B cell (primary cell): ENCODE measurements at regions not wholly inside any gene's neighbourhood (a gene's known extent, or its start where the extent isn't known, plus 50 kb on each side); places are given as distances from the start of the nearest gene placed in this dataset.

Experiments
- ATAC-seq: fragments of 200-7000 bp; cut with Tn5 transposase; one replicate; pipeline ENCODE4 v1.10.0; 2021; ENCODE audit warnings: low read depth, mild to moderate bottlenecking, moderate number of reproducible peaks, moderate library complexity
- CTCF ChIA-PET: fragments of 350-600 bp; sonication (Branson Sonifier 250); formaldehyde crosslinking; loops from one replicate; lab custom pipeline; 2021; ENCODE audit warnings: antibody characterized with exemption, inconsistent platforms; lab: Charles Lee
- POLR2A ChIA-PET: fragments of 350-600 bp; sonication (Branson Sonifier 250); formaldehyde crosslinking; loops from one replicate; lab custom pipeline; 2021; ENCODE audit warnings: antibody characterized with exemption; lab: Charles Lee
- DNase-seq: peaks from one replicate; pipeline ENCODE4 v3.0.0; 2013
- H2AFZ ChIP-seq: 2 replicates; pipeline ENCODE4 v1.6.1; 2012; ENCODE audit warnings: mild to moderate bottlenecking, low read depth, low read length; ENCODE audit not compliant: insufficient read depth, poor library complexity, severe bottlenecking
- H3K27ac ChIP-seq, 2 donors: 1 replicate in 1 of 2; 2 replicates in 1 of 2; pipeline ENCODE4 v1.5.1; 2012 to 2013; ENCODE audit warnings: low read length in 2 of 2, mild to moderate bottlenecking in 2 of 2, moderate library complexity in 1 of 2
- H3K27me3 ChIP-seq, 4 experiments: fragments of 200-600 bp in 1 of 4; sonication (generic) in 1 of 4; replicated peaks in 1 of 4; 1 replicate in 2 of 4; 2 replicates in 2 of 4; pipeline versions ENCODE4 v1.6.1 to v1.7.0; 2013 to 2016; ENCODE audit warnings: low read length in 3 of 4, mild to moderate bottlenecking in 2 of 4, mixed read lengths in 1 of 4, moderate library complexity in 1 of 4; ENCODE audit not compliant: insufficient read depth in 4 of 4, control insufficient read depth in 3 of 4; ENCODE audit errors: control extremely low read depth in 1 of 4
- H3K36me3 ChIP-seq, 2 experiments: replicated peaks in 1 of 2; 1 replicate in 1 of 2; 2 replicates in 1 of 2; pipeline versions ENCODE4 v1.6.1 to v1.7.1; 2013; ENCODE audit warnings: low read length in 1 of 2; ENCODE audit not compliant: insufficient read depth in 2 of 2, control insufficient read depth in 1 of 2; ENCODE audit errors: control extremely low read depth in 1 of 2, extremely low read depth in 1 of 2
- H3K4me1 ChIP-seq, 2 donors: fragments of 200-600 bp in 1 of 2; sonication (generic) in 1 of 2; 1 replicate in 1 of 2; 2 replicates in 1 of 2; pipeline versions ENCODE4 v1.5.1 to v1.6.1; 2013 to 2017; ENCODE audit warnings: low read length in 2 of 2; ENCODE audit not compliant: control insufficient read depth in 2 of 2, insufficient read depth in 2 of 2
- H3K4me2 ChIP-seq: replicated peaks from 2 replicates; pipeline ENCODE3; 2012; ENCODE audit warnings: mild to moderate bottlenecking, low read depth, low read length; ENCODE audit not compliant: poor library complexity, severe bottlenecking
- H3K4me3 ChIP-seq, 5 experiments: fragments of 200-600 bp in 1 of 5; sonication (generic) in 1 of 5; 1 replicate in 3 of 5; 2 replicates in 2 of 5; pipeline versions ENCODE4 v1.5.1 to v1.7.0; 2011 to 2016; ENCODE audit warnings: low read length in 4 of 5, mild to moderate bottlenecking in 4 of 5, low read depth in 2 of 5, control low read depth in 1 of 5, moderate library complexity in 1 of 5; ENCODE audit not compliant: insufficient read depth in 1 of 5; ENCODE audit errors: control extremely low read depth in 1 of 5, extremely low read depth in 1 of 5
- H3K79me2 ChIP-seq: fragments of 200-600 bp; sonication (generic); one replicate; pipeline ENCODE4 v1.6.0; 2016; ENCODE audit warnings: low read length; ENCODE audit not compliant: control insufficient read depth, insufficient read depth
- H3K9ac ChIP-seq: fragments of 200-600 bp; sonication (generic); 2 replicates; pipeline ENCODE4 v1.6.1; 2017; ENCODE audit warnings: mild to moderate bottlenecking, low read length, moderate library complexity
- H3K9me3 ChIP-seq, 3 donors: one replicate each; pipeline versions ENCODE4 v1.6.1 to v1.7.1; 2013; ENCODE audit warnings: low read length in 2 of 3; ENCODE audit not compliant: control insufficient read depth in 2 of 3, insufficient read depth in 1 of 3; ENCODE audit errors: control extremely low read depth in 1 of 3
- H4K20me1 ChIP-seq: 2 replicates; pipeline ENCODE4 v1.6.0; 2012; ENCODE audit warnings: mild to moderate bottlenecking, low read length; ENCODE audit not compliant: insufficient read depth, control insufficient read depth, poor library complexity, severe bottlenecking
- H3K27ac Mint-ChIP-seq: one replicate; pipeline ENCODE4 v1.8.0; 2021; ENCODE audit warnings: mixed read lengths
- H3K27me3 Mint-ChIP-seq: one replicate; pipeline ENCODE4 v1.8.0; 2021; ENCODE audit warnings: mixed read lengths
- H3K4me1 Mint-ChIP-seq: one replicate; pipeline ENCODE4 v1.8.0; 2021; ENCODE audit warnings: mixed read lengths
- H3K4me3 Mint-ChIP-seq: one replicate; pipeline ENCODE4 v1.8.0; 2021; ENCODE audit warnings: mixed read lengths
- H3K9me3 Mint-ChIP-seq: one replicate; pipeline ENCODE4 v1.8.0; 2022; ENCODE audit warnings: mixed read lengths; ENCODE audit not compliant: insufficient read depth
- EZH2 ChIP-seq: IDR thresholded peaks from 2 replicates; pipeline ENCODE4 v1.6.1; 2012; ENCODE audit warnings: borderline replicate concordance, low read depth, mild to moderate bottlenecking, moderate library complexity, low read length; ENCODE audit not compliant: insufficient read depth, poor library complexity, severe bottlenecking
- WGBS: methylation state at CpG from one replicate; pipeline ENCODE4 v1.1.5; 2013; ENCODE audit warnings: missing lambda C conversion rate; ENCODE audit not compliant: insufficient coverage; 5-methylcytosine and 5-hydroxymethylcytosine counted together
- intact Hi-C: fragments of 100-400 bp; cut with micrococcal nuclease; formaldehyde crosslinking; loops from one replicate; pipeline ENCODE4 v1.10.0; 2022
- TF ChIP-seq, protein P1 (sequence below): fragments of 200-600 bp; IDR thresholded peaks from one replicate; pipeline ENCODE4 v1.8.0; 2022; ENCODE audit warnings: antibody characterized with exemption, mild to moderate bottlenecking

DNA sequence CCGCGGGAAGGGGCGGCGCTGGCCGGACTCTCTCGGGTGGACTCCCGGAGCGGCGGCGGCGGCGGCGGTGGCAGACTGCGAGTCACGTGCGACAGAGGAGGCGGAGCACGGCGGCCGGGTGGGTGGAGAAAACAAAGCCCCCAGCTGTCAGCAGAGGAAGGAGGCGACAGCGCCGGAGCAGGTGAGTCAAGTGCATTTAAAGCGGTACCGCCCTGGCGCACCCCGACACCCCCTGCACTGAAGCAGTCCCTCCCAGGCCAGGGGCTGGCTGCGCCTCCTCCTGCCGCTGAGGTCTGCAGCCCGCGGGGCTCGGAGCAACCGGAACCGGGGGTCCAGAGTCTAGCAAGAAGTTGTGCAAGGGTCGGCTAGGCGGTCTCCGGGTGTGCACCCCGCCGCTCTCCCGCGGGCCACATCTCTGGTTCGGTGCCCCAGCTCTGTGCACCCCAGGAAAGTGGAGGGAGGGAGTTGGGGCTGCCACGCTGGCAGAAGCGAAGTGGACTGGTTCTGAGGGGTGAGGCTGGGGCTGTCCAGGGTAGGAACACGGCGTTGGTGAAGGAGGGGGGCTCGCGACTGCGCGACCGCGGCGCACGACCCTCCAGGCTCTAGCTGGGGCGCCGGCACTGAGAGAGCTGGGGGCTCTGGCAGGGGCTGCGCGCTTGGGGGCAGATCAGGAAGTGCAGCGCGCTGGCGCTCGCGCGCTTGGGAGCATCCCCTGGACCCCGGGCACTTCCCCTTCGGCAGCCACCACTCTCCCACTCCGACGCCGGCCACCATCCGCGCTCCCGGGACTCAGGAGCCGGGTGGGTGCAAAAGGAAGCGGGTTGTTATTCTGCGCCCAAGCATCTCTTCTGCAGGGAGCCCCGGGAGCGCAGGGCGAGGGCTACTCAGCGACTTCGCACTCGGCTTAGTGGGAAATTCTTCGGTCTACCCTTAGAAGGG lies 64.0 kb upstream of the MAPRE2 start:
- H3K27ac ChIP-seq = peak overlapping the region in 1 of 2 donors; percentile 16
- H4K20me1 ChIP-seq = no peaks in the 10 kb centered on the region
- intact Hi-C loops = loop anchor here (2.0 to 10.0 kb wide), 3 partner anchors 65 to 1828 kb away; partner anchors contain the start of genes MAPRE2 and ZNF24
- CTCF ChIA-PET = no interaction called here
- under 1% methylated on average over 79 of the region's 82 CpGs for WGBS
- ATAC-seq (peak; percentile 79), DNase-seq (peak; percentile 83)
- Mint-ChIP-seq H3K9me3 (no peaks in the 10 kb centered on the region), H3K4me3 (peak overlapping the region; percentile 92), H3K4me1 (peaks cover 26% of the 10 kb centered on the region), H3K27me3 (peaks cover 26% of the 10 kb centered on the region), H3K27ac (no peak overlapping the region)
- peak overlapping the region; percentile 85 for H3K9ac ChIP-seq
- H3K9me3 ChIP-seq = peaks cover 0 to 3% (median 0%) of the 10 kb centered on the region in 3 donors
- peak overlapping the region; percentile 81 to 96 (median 89) for H3K4me3 ChIP-seq
- POLR2A ChIA-PET = no interaction called here
- TF ChIP-seq, protein P1, sequence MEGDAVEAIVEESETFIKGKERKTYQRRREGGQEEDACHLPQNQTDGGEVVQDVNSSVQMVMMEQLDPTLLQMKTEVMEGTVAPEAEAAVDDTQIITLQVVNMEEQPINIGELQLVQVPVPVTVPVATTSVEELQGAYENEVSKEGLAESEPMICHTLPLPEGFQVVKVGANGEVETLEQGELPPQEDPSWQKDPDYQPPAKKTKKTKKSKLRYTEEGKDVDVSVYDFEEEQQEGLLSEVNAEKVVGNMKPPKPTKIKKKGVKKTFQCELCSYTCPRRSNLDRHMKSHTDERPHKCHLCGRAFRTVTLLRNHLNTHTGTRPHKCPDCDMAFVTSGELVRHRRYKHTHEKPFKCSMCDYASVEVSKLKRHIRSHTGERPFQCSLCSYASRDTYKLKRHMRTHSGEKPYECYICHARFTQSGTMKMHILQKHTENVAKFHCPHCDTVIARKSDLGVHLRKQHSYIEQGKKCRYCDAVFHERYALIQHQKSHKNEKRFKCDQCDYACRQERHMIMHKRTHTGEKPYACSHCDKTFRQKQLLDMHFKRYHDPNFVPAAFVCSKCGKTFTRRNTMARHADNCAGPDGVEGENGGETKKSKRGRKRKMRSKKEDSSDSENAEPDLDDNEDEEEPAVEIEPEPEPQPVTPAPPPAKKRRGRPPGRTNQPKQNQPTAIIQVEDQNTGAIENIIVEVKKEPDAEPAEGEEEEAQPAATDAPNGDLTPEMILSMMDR = no peak
- TF ChIP-seq EZH2 = no peak
- H3K4me1 ChIP-seq = peaks cover 17 to 26% of the 10 kb centered on the region in 2 donors
- peak overlapping the region; percentile 100 for H3K4me2 ChIP-seq
- H3K79me2 ChIP-seq = no peaks in the 10 kb centered on the region
- peak overlapping the region; percentile 87 for H2AFZ ChIP-seq
- H3K27me3 ChIP-seq = peaks cover 0 to 20% (median 11%) of the 10 kb centered on the region in 4 experiments
- no peaks in the 10 kb centered on the region for H3K36me3 ChIP-seq
